GM23338 (cell line): ENCODE measurements at regions not wholly inside any gene's neighbourhood (a gene's known extent, or its start where the extent isn't known, plus 50 kb on each side); places are given as distances from the start of the nearest gene placed in this dataset.

Experiments used
- ATAC-seq: fragments of 200-7000 bp; cut with Tn5 transposase; 3 replicates; pipeline ENCODE4 v1.9.1; 2020
- DNase-seq: peaks from one replicate; pipeline ENCODE4 v3.0.0-alpha.2; 2015; ENCODE audit warnings: low spot score
- H2AFZ ChIP-seq: fragments of 200-600 bp; sonication (generic); 2 replicates; pipeline ENCODE4 v1.8.0; 2016; ENCODE audit warnings: antibody characterized with exemption, mild to moderate bottlenecking, moderate library complexity
- H3F3A ChIP-seq: fragments of 200-600 bp; sonication (generic); replicated peaks from 2 replicates; pipeline ENCODE4 v1.8.0; 2017; ENCODE audit warnings: antibody characterized with exemption, mixed run types, low read depth
- H3K27ac ChIP-seq: fragments of 200-600 bp; sonication (generic); 2 replicates; pipeline ENCODE4 v1.6.1; 2016; ENCODE audit warnings: low read depth
- H3K27me3 ChIP-seq: fragments of 200-600 bp; sonication (generic); 2 replicates; pipeline ENCODE4 v1.8.0; 2016; ENCODE audit warnings: mild to moderate bottlenecking, mixed run types, moderate library complexity; ENCODE audit not compliant: insufficient read depth
- H3K36me3 ChIP-seq: fragments of 200-600 bp; sonication (generic); 2 replicates; pipeline ENCODE4 v1.8.0; 2016; ENCODE audit warnings: mild to moderate bottlenecking; ENCODE audit not compliant: insufficient read depth
- H3K4me1 ChIP-seq: fragments of 200-600 bp; sonication (generic); 2 replicates; pipeline ENCODE4 v1.8.0; 2016; ENCODE audit warnings: mild to moderate bottlenecking, moderate library complexity; ENCODE audit not compliant: insufficient read depth
- H3K4me2 ChIP-seq: fragments of 200-600 bp; sonication (generic); 2 replicates; pipeline ENCODE4 v1.7.1; 2017; ENCODE audit warnings: mixed run types
- H3K4me3 ChIP-seq: fragments of 200-600 bp; sonication (generic); 2 replicates; pipeline ENCODE4 v1.6.1; 2016; ENCODE audit warnings: mixed run types
- H3K79me2 ChIP-seq: fragments of 200-600 bp; sonication (generic); replicated peaks from 2 replicates; pipeline ENCODE4 v1.8.0; 2017; ENCODE audit warnings: mild to moderate bottlenecking; ENCODE audit not compliant: insufficient read depth
- H3K9me2 ChIP-seq: fragments of 200-600 bp; sonication (generic); 2 replicates; pipeline ENCODE4 v1.8.0; 2017; ENCODE audit not compliant: insufficient read depth
- H4K20me1 ChIP-seq: fragments of 200-600 bp; sonication (generic); replicated peaks from 2 replicates; pipeline ENCODE4 v1.8.0; 2017; ENCODE audit warnings: mild to moderate bottlenecking; ENCODE audit not compliant: insufficient read depth
- H3K27ac Mint-ChIP-seq: 2 replicates; pipeline ENCODE4 v1.8.0; 2020; ENCODE audit warnings: inconsistent platforms, mild to moderate bottlenecking, moderate library complexity, mixed read lengths
- H3K27me3 Mint-ChIP-seq: 3 replicates; pipeline ENCODE4 v1.8.0; 2022; ENCODE audit warnings: low read depth, mild to moderate bottlenecking, moderate library complexity, mixed read lengths, inconsistent platforms; ENCODE audit not compliant: insufficient read depth, poor library complexity
- H3K36me3 Mint-ChIP-seq: 3 replicates; pipeline ENCODE4 v1.8.0; 2021; ENCODE audit warnings: low read depth, mild to moderate bottlenecking, inconsistent platforms, moderate library complexity, mixed read lengths
- H3K4me1 Mint-ChIP-seq: 3 replicates; pipeline ENCODE4 v1.8.0; 2020; ENCODE audit warnings: mild to moderate bottlenecking, inconsistent platforms, mixed read lengths
- H3K4me3 Mint-ChIP-seq: 3 replicates; pipeline ENCODE4 v1.8.0; 2021; ENCODE audit warnings: moderate library complexity, mild to moderate bottlenecking, inconsistent platforms, mixed read lengths
- H3K9me3 Mint-ChIP-seq: 3 replicates; pipeline ENCODE4 v1.8.0; 2020; ENCODE audit warnings: moderate library complexity, mild to moderate bottlenecking, inconsistent platforms, mixed read lengths
- CREB1 ChIP-seq: fragments of 250-450 bp; sonication (Bioruptor Pico); IDR thresholded peaks from 2 replicates; pipeline ENCODE4 v1.5.0; 2020; ENCODE audit warnings: low read depth, mild to moderate bottlenecking, moderate library complexity
- CTCF ChIP-seq, 2 experiments: fragments of 200-600 bp in 1 of 2; sonication (generic) in 1 of 2; conservative IDR thresholded peaks; 2 replicates each; pipeline versions ENCODE4 v1.5.1 to v1.6.1; 2016 to 2017; ENCODE audit warnings: antibody characterized with exemption in 2 of 2, low read depth in 2 of 2, mild to moderate bottlenecking in 2 of 2, moderate library complexity in 1 of 2
- ETS1 ChIP-seq: IDR thresholded peaks from 2 replicates; pipeline ENCODE4 v1.6.1; 2016; ENCODE audit warnings: antibody characterized with exemption
- EZH2 ChIP-seq: fragments of 200-600 bp; sonication (generic); IDR thresholded peaks from one replicate; pipeline ENCODE4 v1.8.0; 2017; ENCODE audit warnings: antibody characterized with exemption, mild to moderate bottlenecking, low read depth; ENCODE audit not compliant: unreplicated experiment
- EZH2phosphoT487 ChIP-seq: fragments of 200-600 bp; sonication (generic); IDR thresholded peaks from one replicate; pipeline ENCODE4 v1.8.1; 2018; ENCODE audit warnings: antibody characterized with exemption; ENCODE audit not compliant: unreplicated experiment
- NANOG ChIP-seq: IDR thresholded peaks from 2 replicates; pipeline ENCODE4 v1.6.1; 2016; ENCODE audit warnings: antibody characterized with exemption, borderline replicate concordance
- POLR2AphosphoS5 ChIP-seq: IDR thresholded peaks from 2 replicates; pipeline ENCODE4 v1.6.1; 2016; ENCODE audit warnings: antibody characterized with exemption, low read depth
- REST ChIP-seq: IDR thresholded peaks from one replicate; pipeline ENCODE4 v1.6.1; 2018; ENCODE audit warnings: antibody characterized with exemption; ENCODE audit not compliant: unreplicated experiment
- STAT1 ChIP-seq: IDR thresholded peaks from one replicate; pipeline ENCODE4 v1.6.1; 2016; ENCODE audit warnings: antibody characterized with exemption; ENCODE audit not compliant: unreplicated experiment
- ZNF114 ChIP-seq: fragments of 250-450 bp; sonication (Bioruptor Pico); IDR thresholded peaks from 2 replicates; pipeline ENCODE4 v1.5.0; 2020; ENCODE audit warnings: mild to moderate bottlenecking, moderate library complexity
- ZNF331 ChIP-seq: fragments of 250-450 bp; sonication (Bioruptor Pico); IDR thresholded peaks from 2 replicates; pipeline ENCODE4 v1.5.0; 2020; ENCODE audit warnings: low read depth, mild to moderate bottlenecking, moderate library complexity
- ZNF462 ChIP-seq: fragments of 250-450 bp; sonication (Bioruptor Pico); IDR thresholded peaks from 2 replicates; pipeline ENCODE4 v1.5.0; 2020; ENCODE audit warnings: mild to moderate bottlenecking, moderate library complexity

- no peak for TF ChIP-seq ZNF462 (CRISPR knock-in tag)
Measured at GRCh38 chrX:25648790-25649189, 489.4 kb upstream of the MAGEB18 start (continued).

GRCh38 chrX:25650216-25650820 is 487.8 kb upstream of the MAGEB18 start:
- Histone ChIP-seq H2AFZ (no peak overlapping the region), H3K36me3 (no peaks in the 10 kb centered on the region), H3K9me2 (no peaks in the 10 kb centered on the region), H3K4me1 (no peaks in the 10 kb centered on the region), H3K4me3 (no peak overlapping the region), H3K27me3 (no peaks in the 10 kb centered on the region), H3F3A (no peaks in the 10 kb centered on the region), H3K27ac (no peak overlapping the region), H3K79me2 (no peaks in the 10 kb centered on the region), H4K20me1 (no peaks in the 10 kb centered on the region), H3K4me2 (no peak overlapping the region)
- H3K27ac Mint-ChIP-seq, result no peak overlapping the region
- H3K4me3 Mint-ChIP-seq, result no peak overlapping the region
- no peaks in the 10 kb centered on the region for H3K27me3 Mint-ChIP-seq
- no peaks in the 10 kb centered on the region for H3K4me1 Mint-ChIP-seq
- H3K36me3 Mint-ChIP-seq, result no peaks in the 10 kb centered on the region
- ATAC-seq, result no peak
- no peaks in the 10 kb centered on the region; the same call in 2 of the 3 replicates for H3K9me3 Mint-ChIP-seq
- DNase-seq, result no peak
- no peak for TF ChIP-seq POLR2AphosphoS5
- no peak for TF ChIP-seq EZH2phosphoT487
- TF ChIP-seq ETS1, result no peak
- TF ChIP-seq NANOG, result no peak
- TF ChIP-seq CTCF (conservative IDR thresholded peaks at IDR 0.05; ENCODE audit: low read depth in 2 of 2), result no peak
- no peak for TF ChIP-seq CREB1
- no peak for TF ChIP-seq EZH2
- no peak for TF ChIP-seq ZNF114 (CRISPR knock-in tag)
- no peak for TF ChIP-seq ZNF331 (CRISPR knock-in tag)
- no peak for TF ChIP-seq STAT1
- no peak for TF ChIP-seq REST
